ENCODE measurements at regions not wholly inside any gene's neighbourhood (a gene's known extent, or its start where the extent isn't known, plus 50 kb on each side); places are given as distances from the start of the nearest gene placed in this dataset.

GRCh38 chr18:39198376-39198775, 1632.8 kb upstream of the CELF4 start:
- no peaks in the 10 kb centered on the region for H3K79me2 ChIP-seq (ENCODE audit: insufficient read depth, low read length)
- no peaks in the 10 kb centered on the region for H3K36me3 Mint-ChIP-seq (ENCODE audit: low read depth, unreplicated experiment)
- H3K27ac Mint-ChIP-seq (ENCODE audit: unreplicated experiment), result no peak overlapping the region
- no peak overlapping the region for H3K4me2 ChIP-seq (ENCODE audit: low read length)
- FAIRE-seq (no peak), DNase-seq (ENCODE audit: low read depth) (peak; percentile 58)
- H3K4me3 Mint-ChIP-seq (ENCODE audit: unreplicated experiment), result no peak overlapping the region
- H3K4me3 ChIP-seq (ENCODE audit: insufficient read depth, low read depth, low read length), result no peak overlapping the region
- H3K36me3 ChIP-seq (ENCODE audit: insufficient read depth, low read length), result no peaks in the 10 kb centered on the region
- TF ChIP-seq CTCF (IDR thresholded peaks at IDR 0.05; ENCODE audit: insufficient read depth, low read depth, low read length) (no peak), EZH2 (IDR thresholded peaks at IDR 0.05; ENCODE audit: insufficient read depth, low read length) (no peak)
- no peak overlapping the region for H3K27ac ChIP-seq (ENCODE audit: low read depth, low read length)
- H3K9me3 Mint-ChIP-seq (ENCODE audit: unreplicated experiment), result no peaks in the 10 kb centered on the region
- H4K20me1 ChIP-seq (ENCODE audit: insufficient read depth, low read length), result no peaks in the 10 kb centered on the region
- H2AFZ ChIP-seq (ENCODE audit: low read depth, low read length), result no peak overlapping the region
- peaks cover 3% of the 10 kb centered on the region for H3K9me3 ChIP-seq (ENCODE audit: insufficient read depth, low read depth, low read length)
- no peaks in the 10 kb centered on the region for H3K27me3 Mint-ChIP-seq (ENCODE audit: low read depth, unreplicated experiment)
- H3K4me1 ChIP-seq (ENCODE audit: insufficient read depth, low read length), result no peaks in the 10 kb centered on the region
- H3K9ac ChIP-seq (ENCODE audit: low read length), result no peak overlapping the region
- peaks cover 12% of the 10 kb centered on the region for H3K4me1 Mint-ChIP-seq (ENCODE audit: low read depth, unreplicated experiment)
- H3K27me3 ChIP-seq (ENCODE audit: insufficient read depth, low read length), result no peaks in the 10 kb centered on the region

- TF ChIP-seq EZH2 (IDR thresholded peaks at IDR 0.05; ENCODE audit: insufficient read depth, low read length), result no peak
- no peak for TF ChIP-seq CTCF (IDR thresholded peaks at IDR 0.05; ENCODE audit: insufficient read depth, low read depth, low read length)
- no peaks in the 10 kb centered on the region for H3K27me3 Mint-ChIP-seq (ENCODE audit: low read depth, unreplicated experiment)
Measured at GRCh38 chr18:39191931-39192330, 1626.3 kb upstream of the CELF4 start.

GRCh38 chr18:39191058-39191457, 1625.5 kb upstream of the CELF4 start:
- no peak overlapping the region for H3K4me3 Mint-ChIP-seq (ENCODE audit: unreplicated experiment)
- FAIRE-seq, result no peak
- Histone ChIP-seq H3K79me2 (ENCODE audit: insufficient read depth, low read length) (no peaks in the 10 kb centered on the region), H3K9ac (ENCODE audit: low read length) (no peak overlapping the region), H3K27me3 (ENCODE audit: insufficient read depth, low read length) (no peaks in the 10 kb centered on the region), H3K4me3 (ENCODE audit: insufficient read depth, low read depth, low read length) (no peak overlapping the region), H3K36me3 (ENCODE audit: insufficient read depth, low read length) (no peaks in the 10 kb centered on the region), H3K4me2 (ENCODE audit: low read length) (no peak overlapping the region), H3K4me1 (ENCODE audit: insufficient read depth, low read length) (no peaks in the 10 kb centered on the region), H3K9me3 (ENCODE audit: insufficient read depth, low read depth, low read length) (no peaks in the 10 kb centered on the region), H3K27ac (ENCODE audit: low read depth, low read length) (no peak overlapping the region), H2AFZ (ENCODE audit: low read depth, low read length) (no peak overlapping the region), H4K20me1 (ENCODE audit: insufficient read depth, low read length) (no peaks in the 10 kb centered on the region)
- no peaks in the 10 kb centered on the region for H3K9me3 Mint-ChIP-seq (ENCODE audit: unreplicated experiment)
- H3K27ac Mint-ChIP-seq (ENCODE audit: unreplicated experiment), result no peak overlapping the region
- H3K4me1 Mint-ChIP-seq (ENCODE audit: low read depth, unreplicated experiment), result no peaks in the 10 kb centered on the region
- no peaks in the 10 kb centered on the region for H3K36me3 Mint-ChIP-seq (ENCODE audit: low read depth, unreplicated experiment)
- H3K27me3 Mint-ChIP-seq (ENCODE audit: low read depth, unreplicated experiment), result no peaks in the 10 kb centered on the region
- no peak for DNase-seq (ENCODE audit: low read depth)
- TF ChIP-seq CTCF (IDR thresholded peaks at IDR 0.05; ENCODE audit: insufficient read depth, low read depth, low read length) (no peak), EZH2 (IDR thresholded peaks at IDR 0.05; ENCODE audit: insufficient read depth, low read length) (no peak)

More at GRCh38 chr18:39191931-39192330, 1626.3 kb upstream of the CELF4 start:
- Histone ChIP-seq H2AFZ (ENCODE audit: low read depth, low read length) (no peak overlapping the region), H3K27ac (ENCODE audit: low read depth, low read length) (no peak overlapping the region), H3K79me2 (ENCODE audit: insufficient read depth, low read length) (no peaks in the 10 kb centered on the region), H3K27me3 (ENCODE audit: insufficient read depth, low read length) (no peaks in the 10 kb centered on the region), H3K4me1 (ENCODE audit: insufficient read depth, low read length) (no peaks in the 10 kb centered on the region), H3K36me3 (ENCODE audit: insufficient read depth, low read length) (no peaks in the 10 kb centered on the region), H3K9me3 (ENCODE audit: insufficient read depth, low read depth, low read length) (no peaks in the 10 kb centered on the region), H3K4me2 (ENCODE audit: low read length) (no peak overlapping the region), H4K20me1 (ENCODE audit: insufficient read depth, low read length) (no peaks in the 10 kb centered on the region), H3K9ac (ENCODE audit: low read length) (no peak overlapping the region), H3K4me3 (ENCODE audit: insufficient read depth, low read depth, low read length) (no peak overlapping the region)
- no peak for DNase-seq (ENCODE audit: low read depth)
- Mint-ChIP-seq H3K4me1 (ENCODE audit: low read depth, unreplicated experiment) (no peaks in the 10 kb centered on the region), H3K36me3 (ENCODE audit: low read depth, unreplicated experiment) (no peaks in the 10 kb centered on the region), H3K27ac (ENCODE audit: unreplicated experiment) (no peak overlapping the region), H3K9me3 (ENCODE audit: unreplicated experiment) (no peaks in the 10 kb centered on the region), H3K4me3 (ENCODE audit: unreplicated experiment) (no peak overlapping the region)
- no peak for FAIRE-seq
